GM23338 (cell line): ENCODE measurements at regions not wholly inside any gene's neighbourhood (a gene's known extent, or its start where the extent isn't known, plus 50 kb on each side); places are given as distances from the start of the nearest gene placed in this dataset.

Experiments used
- ATAC-seq: fragments of 200-7000 bp; cut with Tn5 transposase; 3 replicates; pipeline ENCODE4 v1.9.1; 2020
- DNase-seq: peaks from one replicate; pipeline ENCODE4 v3.0.0-alpha.2; 2015; ENCODE audit warnings: low spot score
- H2AFZ ChIP-seq: fragments of 200-600 bp; sonication (generic); 2 replicates; pipeline ENCODE4 v1.8.0; 2016; ENCODE audit warnings: antibody characterized with exemption, mild to moderate bottlenecking, moderate library complexity
- H3F3A ChIP-seq: fragments of 200-600 bp; sonication (generic); replicated peaks from 2 replicates; pipeline ENCODE4 v1.8.0; 2017; ENCODE audit warnings: antibody characterized with exemption, mixed run types, low read depth
- H3K27ac ChIP-seq: fragments of 200-600 bp; sonication (generic); 2 replicates; pipeline ENCODE4 v1.6.1; 2016; ENCODE audit warnings: low read depth
- H3K27me3 ChIP-seq: fragments of 200-600 bp; sonication (generic); 2 replicates; pipeline ENCODE4 v1.8.0; 2016; ENCODE audit warnings: mild to moderate bottlenecking, mixed run types, moderate library complexity; ENCODE audit not compliant: insufficient read depth
- H3K36me3 ChIP-seq: fragments of 200-600 bp; sonication (generic); 2 replicates; pipeline ENCODE4 v1.8.0; 2016; ENCODE audit warnings: mild to moderate bottlenecking; ENCODE audit not compliant: insufficient read depth
- H3K4me1 ChIP-seq: fragments of 200-600 bp; sonication (generic); 2 replicates; pipeline ENCODE4 v1.8.0; 2016; ENCODE audit warnings: mild to moderate bottlenecking, moderate library complexity; ENCODE audit not compliant: insufficient read depth
- H3K4me2 ChIP-seq: fragments of 200-600 bp; sonication (generic); 2 replicates; pipeline ENCODE4 v1.7.1; 2017; ENCODE audit warnings: mixed run types
- H3K4me3 ChIP-seq: fragments of 200-600 bp; sonication (generic); 2 replicates; pipeline ENCODE4 v1.6.1; 2016; ENCODE audit warnings: mixed run types
- H3K79me2 ChIP-seq: fragments of 200-600 bp; sonication (generic); replicated peaks from 2 replicates; pipeline ENCODE4 v1.8.0; 2017; ENCODE audit warnings: mild to moderate bottlenecking; ENCODE audit not compliant: insufficient read depth
- H3K9me2 ChIP-seq: fragments of 200-600 bp; sonication (generic); 2 replicates; pipeline ENCODE4 v1.8.0; 2017; ENCODE audit not compliant: insufficient read depth
- H4K20me1 ChIP-seq: fragments of 200-600 bp; sonication (generic); replicated peaks from 2 replicates; pipeline ENCODE4 v1.8.0; 2017; ENCODE audit warnings: mild to moderate bottlenecking; ENCODE audit not compliant: insufficient read depth
- H3K27ac Mint-ChIP-seq: 2 replicates; pipeline ENCODE4 v1.8.0; 2020; ENCODE audit warnings: inconsistent platforms, mild to moderate bottlenecking, moderate library complexity, mixed read lengths
- H3K27me3 Mint-ChIP-seq: 3 replicates; pipeline ENCODE4 v1.8.0; 2022; ENCODE audit warnings: low read depth, mild to moderate bottlenecking, moderate library complexity, mixed read lengths, inconsistent platforms; ENCODE audit not compliant: insufficient read depth, poor library complexity
- H3K36me3 Mint-ChIP-seq: 3 replicates; pipeline ENCODE4 v1.8.0; 2021; ENCODE audit warnings: low read depth, mild to moderate bottlenecking, inconsistent platforms, moderate library complexity, mixed read lengths
- H3K4me1 Mint-ChIP-seq: 3 replicates; pipeline ENCODE4 v1.8.0; 2020; ENCODE audit warnings: mild to moderate bottlenecking, inconsistent platforms, mixed read lengths
- H3K4me3 Mint-ChIP-seq: 3 replicates; pipeline ENCODE4 v1.8.0; 2021; ENCODE audit warnings: moderate library complexity, mild to moderate bottlenecking, inconsistent platforms, mixed read lengths
- H3K9me3 Mint-ChIP-seq: 3 replicates; pipeline ENCODE4 v1.8.0; 2020; ENCODE audit warnings: moderate library complexity, mild to moderate bottlenecking, inconsistent platforms, mixed read lengths
- CREB1 ChIP-seq: fragments of 250-450 bp; sonication (Bioruptor Pico); IDR thresholded peaks from 2 replicates; pipeline ENCODE4 v1.5.0; 2020; ENCODE audit warnings: low read depth, mild to moderate bottlenecking, moderate library complexity
- EZH2 ChIP-seq: fragments of 200-600 bp; sonication (generic); IDR thresholded peaks from one replicate; pipeline ENCODE4 v1.8.0; 2017; ENCODE audit warnings: antibody characterized with exemption, mild to moderate bottlenecking, low read depth; ENCODE audit not compliant: unreplicated experiment
- EZH2phosphoT487 ChIP-seq: fragments of 200-600 bp; sonication (generic); IDR thresholded peaks from one replicate; pipeline ENCODE4 v1.8.1; 2018; ENCODE audit warnings: antibody characterized with exemption; ENCODE audit not compliant: unreplicated experiment
- JUNB ChIP-seq: IDR thresholded peaks from one replicate; pipeline ENCODE4 v1.6.1; 2016; ENCODE audit warnings: antibody characterized with exemption; ENCODE audit not compliant: unreplicated experiment
- NANOG ChIP-seq: IDR thresholded peaks from 2 replicates; pipeline ENCODE4 v1.6.1; 2016; ENCODE audit warnings: antibody characterized with exemption, borderline replicate concordance
- POLR2AphosphoS5 ChIP-seq: IDR thresholded peaks from 2 replicates; pipeline ENCODE4 v1.6.1; 2016; ENCODE audit warnings: antibody characterized with exemption, low read depth
- STAT1 ChIP-seq: IDR thresholded peaks from one replicate; pipeline ENCODE4 v1.6.1; 2016; ENCODE audit warnings: antibody characterized with exemption; ENCODE audit not compliant: unreplicated experiment
- ZNF114 ChIP-seq: fragments of 250-450 bp; sonication (Bioruptor Pico); IDR thresholded peaks from 2 replicates; pipeline ENCODE4 v1.5.0; 2020; ENCODE audit warnings: mild to moderate bottlenecking, moderate library complexity
- ZNF331 ChIP-seq: fragments of 250-450 bp; sonication (Bioruptor Pico); IDR thresholded peaks from 2 replicates; pipeline ENCODE4 v1.5.0; 2020; ENCODE audit warnings: low read depth, mild to moderate bottlenecking, moderate library complexity
- TF ChIP-seq, protein P1 (sequence below): IDR thresholded peaks from one replicate; pipeline ENCODE4 v1.6.1; 2018; ENCODE audit warnings: antibody characterized with exemption; ENCODE audit not compliant: unreplicated experiment
- TF ChIP-seq, protein P2 (sequence below): IDR thresholded peaks from 2 replicates; pipeline ENCODE4 v1.6.1; 2016; ENCODE audit warnings: antibody characterized with exemption
- TF ChIP-seq, protein P3 (sequence below): fragments of 250-450 bp; sonication (Bioruptor Pico); IDR thresholded peaks from 2 replicates; pipeline ENCODE4 v1.5.0; 2020; ENCODE audit warnings: mild to moderate bottlenecking, moderate library complexity
- TF ChIP-seq, protein P4 (sequence below), 2 experiments: fragments of 200-600 bp in 1 of 2; sonication (generic) in 1 of 2; conservative IDR thresholded peaks; 2 replicates each; pipeline versions ENCODE4 v1.5.1 to v1.6.1; 2016 to 2017; ENCODE audit warnings: antibody characterized with exemption in 2 of 2, low read depth in 2 of 2, mild to moderate bottlenecking in 2 of 2, moderate library complexity in 1 of 2

DNA sequence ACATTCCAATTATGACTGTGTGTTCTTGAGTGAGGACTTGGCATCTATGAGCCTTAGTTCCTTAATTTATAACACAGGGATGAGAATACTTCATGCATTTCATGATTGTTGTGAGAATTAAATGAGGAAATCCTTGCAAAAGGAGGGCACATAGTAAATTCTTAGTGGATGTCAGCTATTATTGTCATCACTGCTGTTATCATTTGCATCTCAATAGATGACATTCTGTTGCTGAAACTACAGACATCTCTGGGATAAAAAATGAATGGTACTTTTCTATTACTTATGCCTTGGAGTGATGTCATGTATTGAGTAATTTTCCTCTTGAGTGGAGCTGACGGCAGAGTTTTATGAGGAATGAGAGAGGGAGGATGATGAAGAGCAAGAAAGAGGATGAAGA is 184.4 kb upstream of the CDH11 start:
- Mint-ChIP-seq H3K27me3 (peaks cover 3% of the 10 kb centered on the region), H3K4me1 (peaks cover 13% of the 10 kb centered on the region), H3K27ac (no peak overlapping the region), H3K4me3 (no peak overlapping the region), H3K9me3 (no peaks in the 10 kb centered on the region), H3K36me3 (no peaks in the 10 kb centered on the region)
- Histone ChIP-seq H3K27ac (no peak overlapping the region), H3K79me2 (no peaks in the 10 kb centered on the region; the same call in 1 of the 2 replicates), H2AFZ (no peak overlapping the region), H3K4me3 (no peak overlapping the region), H4K20me1 (no peaks in the 10 kb centered on the region), H3K27me3 (no peaks in the 10 kb centered on the region), H3F3A (no peaks in the 10 kb centered on the region), H3K9me2 (no peaks in the 10 kb centered on the region), H3K36me3 (no peaks in the 10 kb centered on the region), H3K4me1 (peaks cover 10% of the 10 kb centered on the region), H3K4me2 (peak overlapping the region; percentile 33)
- DNase-seq (no peak), ATAC-seq (no peak)
- TF ChIP-seq JUNB (no peak), STAT1 (no peak), ZNF331 (CRISPR knock-in tag) (no peak), ZNF114 (CRISPR knock-in tag) (no peak), POLR2AphosphoS5 (no peak), EZH2 (no peak), CREB1 (CRISPR knock-in tag) (no peak), NANOG (no peak), EZH2phosphoT487 (no peak)
- TF ChIP-seq, protein P1, sequence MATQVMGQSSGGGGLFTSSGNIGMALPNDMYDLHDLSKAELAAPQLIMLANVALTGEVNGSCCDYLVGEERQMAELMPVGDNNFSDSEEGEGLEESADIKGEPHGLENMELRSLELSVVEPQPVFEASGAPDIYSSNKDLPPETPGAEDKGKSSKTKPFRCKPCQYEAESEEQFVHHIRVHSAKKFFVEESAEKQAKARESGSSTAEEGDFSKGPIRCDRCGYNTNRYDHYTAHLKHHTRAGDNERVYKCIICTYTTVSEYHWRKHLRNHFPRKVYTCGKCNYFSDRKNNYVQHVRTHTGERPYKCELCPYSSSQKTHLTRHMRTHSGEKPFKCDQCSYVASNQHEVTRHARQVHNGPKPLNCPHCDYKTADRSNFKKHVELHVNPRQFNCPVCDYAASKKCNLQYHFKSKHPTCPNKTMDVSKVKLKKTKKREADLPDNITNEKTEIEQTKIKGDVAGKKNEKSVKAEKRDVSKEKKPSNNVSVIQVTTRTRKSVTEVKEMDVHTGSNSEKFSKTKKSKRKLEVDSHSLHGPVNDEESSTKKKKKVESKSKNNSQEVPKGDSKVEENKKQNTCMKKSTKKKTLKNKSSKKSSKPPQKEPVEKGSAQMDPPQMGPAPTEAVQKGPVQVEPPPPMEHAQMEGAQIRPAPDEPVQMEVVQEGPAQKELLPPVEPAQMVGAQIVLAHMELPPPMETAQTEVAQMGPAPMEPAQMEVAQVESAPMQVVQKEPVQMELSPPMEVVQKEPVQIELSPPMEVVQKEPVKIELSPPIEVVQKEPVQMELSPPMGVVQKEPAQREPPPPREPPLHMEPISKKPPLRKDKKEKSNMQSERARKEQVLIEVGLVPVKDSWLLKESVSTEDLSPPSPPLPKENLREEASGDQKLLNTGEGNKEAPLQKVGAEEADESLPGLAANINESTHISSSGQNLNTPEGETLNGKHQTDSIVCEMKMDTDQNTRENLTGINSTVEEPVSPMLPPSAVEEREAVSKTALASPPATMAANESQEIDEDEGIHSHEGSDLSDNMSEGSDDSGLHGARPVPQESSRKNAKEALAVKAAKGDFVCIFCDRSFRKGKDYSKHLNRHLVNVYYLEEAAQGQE = no peak
- TF ChIP-seq, protein P2, sequence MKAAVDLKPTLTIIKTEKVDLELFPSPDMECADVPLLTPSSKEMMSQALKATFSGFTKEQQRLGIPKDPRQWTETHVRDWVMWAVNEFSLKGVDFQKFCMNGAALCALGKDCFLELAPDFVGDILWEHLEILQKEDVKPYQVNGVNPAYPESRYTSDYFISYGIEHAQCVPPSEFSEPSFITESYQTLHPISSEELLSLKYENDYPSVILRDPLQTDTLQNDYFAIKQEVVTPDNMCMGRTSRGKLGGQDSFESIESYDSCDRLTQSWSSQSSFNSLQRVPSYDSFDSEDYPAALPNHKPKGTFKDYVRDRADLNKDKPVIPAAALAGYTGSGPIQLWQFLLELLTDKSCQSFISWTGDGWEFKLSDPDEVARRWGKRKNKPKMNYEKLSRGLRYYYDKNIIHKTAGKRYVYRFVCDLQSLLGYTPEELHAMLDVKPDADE = no peak
- TF ChIP-seq, protein P3, sequence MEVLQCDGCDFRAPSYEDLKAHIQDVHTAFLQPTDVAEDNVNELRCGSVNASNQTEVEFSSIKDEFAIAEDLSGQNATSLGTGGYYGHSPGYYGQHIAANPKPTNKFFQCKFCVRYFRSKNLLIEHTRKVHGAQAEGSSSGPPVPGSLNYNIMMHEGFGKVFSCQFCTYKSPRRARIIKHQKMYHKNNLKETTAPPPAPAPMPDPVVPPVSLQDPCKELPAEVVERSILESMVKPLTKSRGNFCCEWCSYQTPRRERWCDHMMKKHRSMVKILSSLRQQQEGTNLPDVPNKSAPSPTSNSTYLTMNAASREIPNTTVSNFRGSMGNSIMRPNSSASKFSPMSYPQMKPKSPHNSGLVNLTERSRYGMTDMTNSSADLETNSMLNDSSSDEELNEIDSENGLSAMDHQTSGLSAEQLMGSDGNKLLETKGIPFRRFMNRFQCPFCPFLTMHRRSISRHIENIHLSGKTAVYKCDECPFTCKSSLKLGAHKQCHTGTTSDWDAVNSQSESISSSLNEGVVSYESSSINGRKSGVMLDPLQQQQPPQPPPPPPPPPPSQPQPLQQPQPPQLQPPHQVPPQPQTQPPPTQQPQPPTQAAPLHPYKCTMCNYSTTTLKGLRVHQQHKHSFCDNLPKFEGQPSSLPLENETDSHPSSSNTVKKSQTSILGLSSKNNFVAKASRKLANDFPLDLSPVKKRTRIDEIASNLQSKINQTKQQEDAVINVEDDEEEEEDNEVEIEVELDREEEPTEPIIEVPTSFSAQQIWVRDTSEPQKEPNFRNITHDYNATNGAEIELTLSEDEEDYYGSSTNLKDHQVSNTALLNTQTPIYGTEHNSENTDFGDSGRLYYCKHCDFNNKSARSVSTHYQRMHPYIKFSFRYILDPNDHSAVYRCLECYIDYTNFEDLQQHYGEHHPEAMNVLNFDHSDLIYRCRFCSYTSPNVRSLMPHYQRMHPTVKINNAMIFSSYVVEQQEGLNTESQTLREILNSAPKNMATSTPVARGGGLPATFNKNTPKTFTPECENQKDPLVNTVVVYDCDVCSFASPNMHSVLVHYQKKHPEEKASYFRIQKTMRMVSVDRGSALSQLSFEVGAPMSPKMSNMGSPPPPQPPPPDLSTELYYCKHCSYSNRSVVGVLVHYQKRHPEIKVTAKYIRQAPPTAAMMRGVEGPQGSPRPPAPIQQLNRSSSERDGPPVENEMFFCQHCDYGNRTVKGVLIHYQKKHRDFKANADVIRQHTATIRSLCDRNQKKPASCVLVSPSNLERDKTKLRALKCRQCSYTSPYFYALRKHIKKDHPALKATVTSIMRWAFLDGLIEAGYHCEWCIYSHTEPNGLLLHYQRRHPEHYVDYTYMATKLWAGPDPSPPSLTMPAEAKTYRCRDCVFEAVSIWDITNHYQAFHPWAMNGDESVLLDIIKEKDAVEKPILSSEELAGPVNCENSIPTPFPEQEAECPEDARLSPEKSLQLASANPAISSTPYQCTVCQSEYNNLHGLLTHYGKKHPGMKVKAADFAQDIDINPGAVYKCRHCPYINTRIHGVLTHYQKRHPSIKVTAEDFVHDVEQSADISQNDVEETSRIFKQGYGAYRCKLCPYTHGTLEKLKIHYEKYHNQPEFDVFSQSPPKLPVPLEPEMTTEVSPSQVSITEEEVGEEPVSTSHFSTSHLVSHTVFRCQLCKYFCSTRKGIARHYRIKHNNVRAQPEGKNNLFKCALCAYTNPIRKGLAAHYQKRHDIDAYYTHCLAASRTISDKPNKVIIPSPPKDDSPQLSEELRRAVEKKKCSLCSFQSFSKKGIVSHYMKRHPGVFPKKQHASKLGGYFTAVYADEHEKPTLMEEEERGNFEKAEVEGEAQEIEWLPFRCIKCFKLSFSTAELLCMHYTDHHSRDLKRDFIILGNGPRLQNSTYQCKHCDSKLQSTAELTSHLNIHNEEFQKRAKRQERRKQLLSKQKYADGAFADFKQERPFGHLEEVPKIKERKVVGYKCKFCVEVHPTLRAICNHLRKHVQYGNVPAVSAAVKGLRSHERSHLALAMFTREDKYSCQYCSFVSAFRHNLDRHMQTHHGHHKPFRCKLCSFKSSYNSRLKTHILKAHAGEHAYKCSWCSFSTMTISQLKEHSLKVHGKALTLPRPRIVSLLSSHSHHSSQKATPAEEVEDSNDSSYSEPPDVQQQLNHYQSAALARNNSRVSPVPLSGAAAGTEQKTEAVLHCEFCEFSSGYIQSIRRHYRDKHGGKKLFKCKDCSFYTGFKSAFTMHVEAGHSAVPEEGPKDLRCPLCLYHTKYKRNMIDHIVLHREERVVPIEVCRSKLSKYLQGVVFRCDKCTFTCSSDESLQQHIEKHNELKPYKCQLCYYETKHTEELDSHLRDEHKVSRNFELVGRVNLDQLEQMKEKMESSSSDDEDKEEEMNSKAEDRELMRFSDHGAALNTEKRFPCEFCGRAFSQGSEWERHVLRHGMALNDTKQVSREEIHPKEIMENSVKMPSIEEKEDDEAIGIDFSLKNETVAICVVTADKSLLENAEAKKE (CRISPR knock-in tag) = no peak
- TF ChIP-seq, protein P4, sequence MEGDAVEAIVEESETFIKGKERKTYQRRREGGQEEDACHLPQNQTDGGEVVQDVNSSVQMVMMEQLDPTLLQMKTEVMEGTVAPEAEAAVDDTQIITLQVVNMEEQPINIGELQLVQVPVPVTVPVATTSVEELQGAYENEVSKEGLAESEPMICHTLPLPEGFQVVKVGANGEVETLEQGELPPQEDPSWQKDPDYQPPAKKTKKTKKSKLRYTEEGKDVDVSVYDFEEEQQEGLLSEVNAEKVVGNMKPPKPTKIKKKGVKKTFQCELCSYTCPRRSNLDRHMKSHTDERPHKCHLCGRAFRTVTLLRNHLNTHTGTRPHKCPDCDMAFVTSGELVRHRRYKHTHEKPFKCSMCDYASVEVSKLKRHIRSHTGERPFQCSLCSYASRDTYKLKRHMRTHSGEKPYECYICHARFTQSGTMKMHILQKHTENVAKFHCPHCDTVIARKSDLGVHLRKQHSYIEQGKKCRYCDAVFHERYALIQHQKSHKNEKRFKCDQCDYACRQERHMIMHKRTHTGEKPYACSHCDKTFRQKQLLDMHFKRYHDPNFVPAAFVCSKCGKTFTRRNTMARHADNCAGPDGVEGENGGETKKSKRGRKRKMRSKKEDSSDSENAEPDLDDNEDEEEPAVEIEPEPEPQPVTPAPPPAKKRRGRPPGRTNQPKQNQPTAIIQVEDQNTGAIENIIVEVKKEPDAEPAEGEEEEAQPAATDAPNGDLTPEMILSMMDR (conservative IDR thresholded peaks at IDR 0.05; ENCODE audit: low read depth in 2 of 2) = no peak
